Stimulated activated naive CD8-positive, alpha-beta T cell treated with anti-CD3 and anti-CD28 coated beads, Interleukin-15, amount 100 ng/mL, for 72 hours (primary cell): ENCODE measurements at regions not wholly inside any gene's neighbourhood (a gene's known extent, or its start where the extent isn't known, plus 50 kb on each side); places are given as distances from the start of the nearest gene placed in this dataset.
A peak's percentile ranks its signal among the peaks of the same experiment; 100 is the strongest.
"Not testable (repeated sequence)": the region's sequence is repeated elsewhere in the genome, so short reads cannot be mapped to it uniquely, and the experiment has no call there.

ENCODE experiments used
- ATAC-seq: fragments of 150-1000 bp; cut with Tn5 transposase; 2 replicates; pipeline ENCODE4 v1.10.0; 2021; ENCODE audit warnings: mild to moderate bottlenecking, moderate library complexity
- DNase-seq, 2 donors: peaks; one replicate each; pipeline ENCODE4 v3.0.0; 2021 to 2022
- H3K27ac Mint-ChIP-seq, 2 donors: one replicate each; pipeline ENCODE4 v1.8.0; 2022; ENCODE audit warnings: mild to moderate bottlenecking in 2 of 2, mixed read lengths in 2 of 2, moderate library complexity in 2 of 2
- H3K27me3 Mint-ChIP-seq: one replicate; pipeline ENCODE4 v1.8.0; 2022; ENCODE audit warnings: mixed read lengths
- H3K4me1 Mint-ChIP-seq: one replicate; pipeline ENCODE4 v1.8.0; 2022; ENCODE audit warnings: mild to moderate bottlenecking, mixed read lengths
- H3K4me3 Mint-ChIP-seq, 2 donors: one replicate each; pipeline ENCODE4 v1.8.0; 2022; ENCODE audit warnings: mild to moderate bottlenecking in 2 of 2, mixed read lengths in 2 of 2, moderate library complexity in 1 of 2
- H3K9me3 Mint-ChIP-seq, 2 donors: one replicate each; pipeline ENCODE4 v1.8.0; 2022; ENCODE audit warnings: mixed read lengths in 2 of 2

- H3K27ac Mint-ChIP-seq: no peak overlapping the region
- no peaks in the 10 kb centered on the region for H3K9me3 Mint-ChIP-seq
- ATAC-seq (no peak), DNase-seq (no peak)
- no peaks in the 10 kb centered on the region for H3K4me1 Mint-ChIP-seq
- H3K27me3 Mint-ChIP-seq: peaks cover 7% of the 10 kb centered on the region
- H3K4me3 Mint-ChIP-seq: no peak overlapping the region
Observed at GRCh38 chr2:198297350-198297749, 493.0 kb downstream of the PLCL1 start.

- ATAC-seq (peak; percentile 81), DNase-seq (peak; percentile 48 to 58)
- no peaks in the 10 kb centered on the region for H3K9me3 Mint-ChIP-seq
- H3K27me3 Mint-ChIP-seq: peaks cover 10% of the 10 kb centered on the region
- no peak overlapping the region for H3K4me3 Mint-ChIP-seq
- no peaks in the 10 kb centered on the region for H3K4me1 Mint-ChIP-seq
- H3K27ac Mint-ChIP-seq: no peak overlapping the region
Observed at GRCh38 chr2:198296665-198297308, 492.4 kb downstream of the PLCL1 start.

- peak overlapping the region in 1 of 2 donors; percentile 75 for H3K27ac Mint-ChIP-seq
- H3K4me1 Mint-ChIP-seq: no peaks in the 10 kb centered on the region
- H3K9me3 Mint-ChIP-seq: no peaks in the 10 kb centered on the region
- H3K4me3 Mint-ChIP-seq: no peak overlapping the region
- peaks cover 10% of the 10 kb centered on the region for H3K27me3 Mint-ChIP-seq
- no peak for DNase-seq
- ATAC-seq: no peak
Observed at GRCh38 chr2:198293281-198293680, 488.9 kb downstream of the PLCL1 start.

GRCh38 chr2:198289811-198290210, 485.4 kb downstream of the PLCL1 start:
- no peak overlapping the region for H3K4me3 Mint-ChIP-seq
- no peaks in the 10 kb centered on the region for H3K4me1 Mint-ChIP-seq
- ATAC-seq: no peak
- H3K9me3 Mint-ChIP-seq: no peaks in the 10 kb centered on the region
- DNase-seq: no peak
- H3K27ac Mint-ChIP-seq: no peak overlapping the region
- H3K27me3 Mint-ChIP-seq: peaks cover 17% of the 10 kb centered on the region

- no peak overlapping the region for H3K27ac Mint-ChIP-seq
- H3K27me3 Mint-ChIP-seq: peaks cover 29% of the 10 kb centered on the region
- DNase-seq (no peak), ATAC-seq (no peak)
- H3K4me3 Mint-ChIP-seq: no peak overlapping the region
- no peaks in the 10 kb centered on the region for H3K9me3 Mint-ChIP-seq
- no peaks in the 10 kb centered on the region for H3K4me1 Mint-ChIP-seq
Observed at GRCh38 chr2:198287706-198288105, 483.3 kb downstream of the PLCL1 start.

GRCh38 chr2:198285216-198285615, 480.8 kb downstream of the PLCL1 start:
- ATAC-seq: no peak
- Mint-ChIP-seq H3K27me3 (peaks cover 30% of the 10 kb centered on the region), H3K4me1 (no peaks in the 10 kb centered on the region), H3K9me3 (no peaks in the 10 kb centered on the region), H3K27ac (no peak overlapping the region), H3K4me3 (no peak overlapping the region)
- no peak for DNase-seq

GRCh38 chr2:198283146-198283545, 478.8 kb downstream of the PLCL1 start:
- H3K27me3 Mint-ChIP-seq: peaks cover 30% of the 10 kb centered on the region
- ATAC-seq (no peak), DNase-seq (no peak)
- H3K9me3 Mint-ChIP-seq: no peaks in the 10 kb centered on the region
- peak overlapping the region in 1 of 2 donors; percentile 55 for H3K27ac Mint-ChIP-seq
- H3K4me1 Mint-ChIP-seq: no peaks in the 10 kb centered on the region
- H3K4me3 Mint-ChIP-seq: no peak overlapping the region

GRCh38 chr2:198282061-198282460, 477.7 kb downstream of the PLCL1 start:
- Mint-ChIP-seq H3K9me3 (no peaks in the 10 kb centered on the region), H3K27me3 (peaks cover 30% of the 10 kb centered on the region), H3K4me3 (no peak overlapping the region), H3K27ac (no peak overlapping the region), H3K4me1 (no peaks in the 10 kb centered on the region)
- DNase-seq (no peak), ATAC-seq (no peak)

- Mint-ChIP-seq H3K27ac (no peak overlapping the region), H3K4me1 (no peaks in the 10 kb centered on the region), H3K27me3 (peaks cover 24% of the 10 kb centered on the region), H3K4me3 (no peak overlapping the region), H3K9me3 (no peaks in the 10 kb centered on the region)
- ATAC-seq (no peak), DNase-seq (no peak)
Observed at GRCh38 chr2:198280145-198280544, 475.8 kb downstream of the PLCL1 start.

- ATAC-seq (no peak), DNase-seq (no peak)
- Mint-ChIP-seq H3K4me3 (no peak overlapping the region), H3K4me1 (no peaks in the 10 kb centered on the region), H3K9me3 (no peaks in the 10 kb centered on the region), H3K27me3 (peaks cover 20% of the 10 kb centered on the region), H3K27ac (no peak overlapping the region)
Observed at GRCh38 chr2:198279026-198279425, 474.6 kb downstream of the PLCL1 start.

GRCh38 chr2:198277181-198277580, 472.8 kb downstream of the PLCL1 start:
- Mint-ChIP-seq H3K27me3 (peaks cover 5% of the 10 kb centered on the region), H3K4me1 (no peaks in the 10 kb centered on the region)

GRCh38 chr2:198273660-198274059, 469.3 kb downstream of the PLCL1 start:
- Mint-ChIP-seq H3K9me3 (no peaks in the 10 kb centered on the region), H3K4me3 (no peak overlapping the region), H3K4me1 (no peaks in the 10 kb centered on the region), H3K27ac (no peak overlapping the region), H3K27me3 (peaks cover 13% of the 10 kb centered on the region)
- ATAC-seq: no peak
- no peak for DNase-seq

More at GRCh38 chr2:198277181-198277580, 472.8 kb downstream of the PLCL1 start:
- DNase-seq: no peak
- no peak overlapping the region for H3K27ac Mint-ChIP-seq
- no peaks in the 10 kb centered on the region for H3K9me3 Mint-ChIP-seq
- ATAC-seq: no peak
- H3K4me3 Mint-ChIP-seq: no peak overlapping the region

- H3K27ac Mint-ChIP-seq, H3K4me1 Mint-ChIP-seq, ATAC-seq, H3K4me3 Mint-ChIP-seq, H3K9me3 Mint-ChIP-seq, DNase-seq: not testable (repeated sequence)
- H3K27me3 Mint-ChIP-seq: peaks cover 32% of the 10 kb centered on the region
Observed at GRCh38 chr2:198270157-198270556, 465.8 kb downstream of the PLCL1 start.

GRCh38 chr2:198268519-198268918, 464.1 kb downstream of the PLCL1 start:
- no peak for ATAC-seq

GRCh38 chr2:198259496-198259895, 455.1 kb downstream of the PLCL1 start:
- Mint-ChIP-seq H3K4me1 (no peaks in the 10 kb centered on the region), H3K27me3 (peaks cover 23% of the 10 kb centered on the region), H3K27ac (no peak overlapping the region), H3K9me3 (no peaks in the 10 kb centered on the region), H3K4me3 (no peak overlapping the region)
- no peak for DNase-seq
- no peak for ATAC-seq

More at GRCh38 chr2:198268519-198268918, 464.1 kb downstream of the PLCL1 start:
- Mint-ChIP-seq H3K4me1 (no peaks in the 10 kb centered on the region), H3K4me3 (no peak overlapping the region), H3K9me3 (no peaks in the 10 kb centered on the region), H3K27me3 (peaks cover 33% of the 10 kb centered on the region), H3K27ac (no peak overlapping the region)
- no peak for DNase-seq

GRCh38 chr2:198254536-198255090, 450.2 kb downstream of the PLCL1 start:
- H3K9me3 Mint-ChIP-seq: no peaks in the 10 kb centered on the region

GRCh38 chr2:198253995-198254394, 449.6 kb downstream of the PLCL1 start:
- Mint-ChIP-seq H3K27ac (no peak overlapping the region), H3K4me3 (no peak overlapping the region), H3K27me3 (peaks cover 15% of the 10 kb centered on the region), H3K9me3 (no peaks in the 10 kb centered on the region), H3K4me1 (no peaks in the 10 kb centered on the region)
- ATAC-seq (no peak), DNase-seq (no peak)

More at GRCh38 chr2:198254536-198255090, 450.2 kb downstream of the PLCL1 start:
- peaks cover 18% of the 10 kb centered on the region for H3K27me3 Mint-ChIP-seq
- no peak for DNase-seq
- ATAC-seq: no peak
- H3K4me1 Mint-ChIP-seq: no peaks in the 10 kb centered on the region
- H3K27ac Mint-ChIP-seq: no peak overlapping the region
- no peak overlapping the region for H3K4me3 Mint-ChIP-seq
